A673 (cell line): ENCODE measurements at regions not wholly inside any gene's neighbourhood (a gene's known extent, or its start where the extent isn't known, plus 50 kb on each side); places are given as distances from the start of the nearest gene placed in this dataset.

Source experiments
- CTCF ChIP-seq: fragments of 300-800, 200-600 bp; sonication (generic); conservative IDR thresholded peaks from 2 replicates; pipeline ENCODE4 v1.5.1; 2017; ENCODE audit warnings: low read depth, mild to moderate bottlenecking, antibody characterized with exemption, low read length, moderate library complexity, mixed read lengths
- EZH2 ChIP-seq: fragments of 200-600 bp; sonication (generic); IDR thresholded peaks from 2 replicates; pipeline ENCODE4 v1.6.1; 2017; ENCODE audit warnings: borderline replicate concordance, low read depth, mild to moderate bottlenecking, mixed read lengths, antibody characterized with exemption, low read length; ENCODE audit not compliant: poor library complexity, severe bottlenecking

- no peak for TF ChIP-seq CTCF
- no peak for TF ChIP-seq EZH2
Observed at GRCh38 chr14:97382616-97383226, 585.5 kb downstream of the VRK1 start.
